ENCODE measurements at regions not wholly inside any gene's neighbourhood (a gene's known extent, or its start where the extent isn't known, plus 50 kb on each side); places are given as distances from the start of the nearest gene placed in this dataset.

DNA sequence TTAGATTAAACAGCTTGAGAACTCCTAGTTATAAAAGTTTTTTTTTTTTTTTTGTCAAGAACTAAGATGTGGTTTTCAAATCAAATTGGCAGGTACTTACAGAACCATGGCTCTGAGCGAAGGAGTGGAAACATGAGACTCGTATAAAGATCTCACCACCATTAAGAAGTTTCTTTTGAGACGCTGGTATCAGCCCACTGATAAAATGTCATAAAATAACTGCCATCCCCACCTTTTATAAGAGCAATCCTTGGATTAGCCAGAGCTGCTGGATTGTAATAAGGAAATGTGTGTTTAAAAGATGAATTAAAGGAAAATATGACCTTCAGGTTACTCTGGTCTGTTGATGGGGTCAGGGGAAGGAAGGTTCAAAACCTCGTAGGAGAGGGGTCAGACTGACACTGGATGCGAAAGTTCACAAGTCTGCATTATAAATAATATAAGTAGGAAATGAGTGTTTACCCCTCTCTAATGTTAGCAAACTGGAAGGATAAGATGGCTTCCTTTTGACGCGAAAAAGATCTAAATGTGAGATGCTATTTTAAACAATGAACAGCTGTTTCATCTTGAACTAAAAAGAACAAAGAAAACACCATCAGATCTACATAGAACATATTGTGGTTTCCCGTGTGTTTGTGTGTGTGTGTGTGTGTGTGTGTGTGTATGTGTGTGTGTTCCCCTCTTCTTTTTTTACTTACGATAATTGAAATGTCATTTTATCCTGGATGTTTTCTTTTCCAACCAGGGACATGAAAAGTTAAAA lies 386.8 kb upstream of the JAG1 start:
- H3K27ac Mint-ChIP-seq: no peak overlapping the region
- DNase-seq (ENCODE audit: low spot score): no peak
- no peaks in the 10 kb centered on the region for H3K9me3 Mint-ChIP-seq
- H3K4me3 Mint-ChIP-seq: no peak overlapping the region
- H3K4me1 Mint-ChIP-seq: peaks cover 6% of the 10 kb centered on the region
- ATAC-seq: no peak
- H3K36me3 Mint-ChIP-seq: no peaks in the 10 kb centered on the region
- CTCF ChIA-PET: interaction anchor here (1.2 kb wide), 1 partner anchor 211 kb away, joined by 3 read pairs; no protein-coding TSS in a partner anchor
- no peaks in the 10 kb centered on the region for H3K27me3 Mint-ChIP-seq (ENCODE audit: low read depth)
- TF ChIP-seq GRHL2 (CRISPR knock-in tag; IDR thresholded peaks at IDR 0.05; ENCODE audit: insufficient replicate concordance, severe bottlenecking) (no peak), ZNF138 (CRISPR knock-in tag; conservative IDR thresholded peaks at IDR 0.05) (no peak), SMAD3 (CRISPR knock-in tag; IDR thresholded peaks at IDR 0.05; ENCODE audit: borderline replicate concordance) (no peak), ZNF317 (CRISPR knock-in tag; IDR thresholded peaks at IDR 0.05; ENCODE audit: borderline replicate concordance, low read depth) (no peak), NR3C1 (CRISPR knock-in tag; conservative IDR thresholded peaks at IDR 0.05; ENCODE audit: low read depth) (no peak), ZNF219 (CRISPR knock-in tag; IDR thresholded peaks at IDR 0.05; ENCODE audit: borderline replicate concordance) (no peak), GABPB1 (CRISPR knock-in tag; IDR thresholded peaks at IDR 0.05) (no peak), ELF4 (CRISPR knock-in tag; IDR thresholded peaks at IDR 0.05; ENCODE audit: low read depth) (no peak), ZNF423 (CRISPR knock-in tag; IDR thresholded peaks at IDR 0.05) (no peak), SOX15 (CRISPR knock-in tag; IDR thresholded peaks at IDR 0.05) (no peak)
- TF ChIP-seq, protein P1, sequence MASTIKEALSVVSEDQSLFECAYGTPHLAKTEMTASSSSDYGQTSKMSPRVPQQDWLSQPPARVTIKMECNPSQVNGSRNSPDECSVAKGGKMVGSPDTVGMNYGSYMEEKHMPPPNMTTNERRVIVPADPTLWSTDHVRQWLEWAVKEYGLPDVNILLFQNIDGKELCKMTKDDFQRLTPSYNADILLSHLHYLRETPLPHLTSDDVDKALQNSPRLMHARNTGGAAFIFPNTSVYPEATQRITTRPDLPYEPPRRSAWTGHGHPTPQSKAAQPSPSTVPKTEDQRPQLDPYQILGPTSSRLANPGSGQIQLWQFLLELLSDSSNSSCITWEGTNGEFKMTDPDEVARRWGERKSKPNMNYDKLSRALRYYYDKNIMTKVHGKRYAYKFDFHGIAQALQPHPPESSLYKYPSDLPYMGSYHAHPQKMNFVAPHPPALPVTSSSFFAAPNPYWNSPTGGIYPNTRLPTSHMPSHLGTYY (CRISPR knock-in tag; IDR thresholded peaks at IDR 0.05): no peak
- TF ChIP-seq, protein P2, sequence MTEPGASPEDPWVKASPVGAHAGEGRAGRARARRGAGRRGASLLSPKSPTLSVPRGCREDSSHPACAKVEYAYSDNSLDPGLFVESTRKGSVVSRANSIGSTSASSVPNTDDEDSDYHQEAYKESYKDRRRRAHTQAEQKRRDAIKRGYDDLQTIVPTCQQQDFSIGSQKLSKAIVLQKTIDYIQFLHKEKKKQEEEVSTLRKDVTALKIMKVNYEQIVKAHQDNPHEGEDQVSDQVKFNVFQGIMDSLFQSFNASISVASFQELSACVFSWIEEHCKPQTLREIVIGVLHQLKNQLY (CRISPR knock-in tag; IDR thresholded peaks at IDR 0.05): no peak
- TF ChIP-seq, protein P3, sequence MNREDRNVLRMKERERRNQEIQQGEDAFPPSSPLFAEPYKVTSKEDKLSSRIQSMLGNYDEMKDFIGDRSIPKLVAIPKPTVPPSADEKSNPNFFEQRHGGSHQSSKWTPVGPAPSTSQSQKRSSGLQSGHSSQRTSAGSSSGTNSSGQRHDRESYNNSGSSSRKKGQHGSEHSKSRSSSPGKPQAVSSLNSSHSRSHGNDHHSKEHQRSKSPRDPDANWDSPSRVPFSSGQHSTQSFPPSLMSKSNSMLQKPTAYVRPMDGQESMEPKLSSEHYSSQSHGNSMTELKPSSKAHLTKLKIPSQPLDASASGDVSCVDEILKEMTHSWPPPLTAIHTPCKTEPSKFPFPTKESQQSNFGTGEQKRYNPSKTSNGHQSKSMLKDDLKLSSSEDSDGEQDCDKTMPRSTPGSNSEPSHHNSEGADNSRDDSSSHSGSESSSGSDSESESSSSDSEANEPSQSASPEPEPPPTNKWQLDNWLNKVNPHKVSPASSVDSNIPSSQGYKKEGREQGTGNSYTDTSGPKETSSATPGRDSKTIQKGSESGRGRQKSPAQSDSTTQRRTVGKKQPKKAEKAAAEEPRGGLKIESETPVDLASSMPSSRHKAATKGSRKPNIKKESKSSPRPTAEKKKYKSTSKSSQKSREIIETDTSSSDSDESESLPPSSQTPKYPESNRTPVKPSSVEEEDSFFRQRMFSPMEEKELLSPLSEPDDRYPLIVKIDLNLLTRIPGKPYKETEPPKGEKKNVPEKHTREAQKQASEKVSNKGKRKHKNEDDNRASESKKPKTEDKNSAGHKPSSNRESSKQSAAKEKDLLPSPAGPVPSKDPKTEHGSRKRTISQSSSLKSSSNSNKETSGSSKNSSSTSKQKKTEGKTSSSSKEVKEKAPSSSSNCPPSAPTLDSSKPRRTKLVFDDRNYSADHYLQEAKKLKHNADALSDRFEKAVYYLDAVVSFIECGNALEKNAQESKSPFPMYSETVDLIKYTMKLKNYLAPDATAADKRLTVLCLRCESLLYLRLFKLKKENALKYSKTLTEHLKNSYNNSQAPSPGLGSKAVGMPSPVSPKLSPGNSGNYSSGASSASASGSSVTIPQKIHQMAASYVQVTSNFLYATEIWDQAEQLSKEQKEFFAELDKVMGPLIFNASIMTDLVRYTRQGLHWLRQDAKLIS (CRISPR knock-in tag; IDR thresholded peaks at IDR 0.05; ENCODE audit: borderline replicate concordance): no peak
- TF ChIP-seq, protein P4, sequence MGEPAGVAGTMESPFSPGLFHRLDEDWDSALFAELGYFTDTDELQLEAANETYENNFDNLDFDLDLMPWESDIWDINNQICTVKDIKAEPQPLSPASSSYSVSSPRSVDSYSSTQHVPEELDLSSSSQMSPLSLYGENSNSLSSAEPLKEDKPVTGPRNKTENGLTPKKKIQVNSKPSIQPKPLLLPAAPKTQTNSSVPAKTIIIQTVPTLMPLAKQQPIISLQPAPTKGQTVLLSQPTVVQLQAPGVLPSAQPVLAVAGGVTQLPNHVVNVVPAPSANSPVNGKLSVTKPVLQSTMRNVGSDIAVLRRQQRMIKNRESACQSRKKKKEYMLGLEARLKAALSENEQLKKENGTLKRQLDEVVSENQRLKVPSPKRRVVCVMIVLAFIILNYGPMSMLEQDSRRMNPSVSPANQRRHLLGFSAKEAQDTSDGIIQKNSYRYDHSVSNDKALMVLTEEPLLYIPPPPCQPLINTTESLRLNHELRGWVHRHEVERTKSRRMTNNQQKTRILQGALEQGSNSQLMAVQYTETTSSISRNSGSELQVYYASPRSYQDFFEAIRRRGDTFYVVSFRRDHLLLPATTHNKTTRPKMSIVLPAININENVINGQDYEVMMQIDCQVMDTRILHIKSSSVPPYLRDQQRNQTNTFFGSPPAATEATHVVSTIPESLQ (CRISPR knock-in tag; IDR thresholded peaks at IDR 0.05): no peak
- POLR2A ChIA-PET: no interaction called here

DNA sequence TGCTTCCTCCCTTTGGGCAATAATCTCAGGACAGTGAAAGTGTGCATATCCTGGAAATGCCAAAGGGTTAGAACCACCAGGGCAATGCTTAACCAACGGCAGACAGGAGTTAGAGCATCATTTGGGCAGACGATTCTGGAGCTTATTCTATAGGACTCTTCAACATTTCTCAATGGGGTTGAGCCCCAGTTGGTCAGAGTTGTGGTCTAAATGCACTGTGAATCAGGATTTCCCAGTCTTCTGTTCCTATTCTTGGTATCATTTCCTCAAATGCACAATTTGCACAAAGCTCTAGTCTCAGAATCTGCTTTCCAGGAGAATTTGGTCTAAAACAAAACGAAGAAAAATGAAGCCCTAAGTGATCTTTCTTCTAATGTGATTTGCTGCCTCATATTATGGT lies 389.6 kb upstream of the JAG1 start:
- no peaks in the 10 kb centered on the region for H3K36me3 Mint-ChIP-seq
- DNase-seq (ENCODE audit: low spot score): no peak
- peaks cover 6% of the 10 kb centered on the region for H3K4me1 Mint-ChIP-seq
- no peak for ATAC-seq
- H3K27me3 Mint-ChIP-seq (ENCODE audit: low read depth): no peaks in the 10 kb centered on the region
- POLR2A ChIA-PET: no interaction called here
- no peak overlapping the region for H3K4me3 Mint-ChIP-seq
- CTCF ChIA-PET: no interaction called here
- no peaks in the 10 kb centered on the region for H3K9me3 Mint-ChIP-seq
- TF ChIP-seq JUN (CRISPR knock-in tag; IDR thresholded peaks at IDR 0.05) (no peak), CREM (CRISPR knock-in tag; IDR thresholded peaks at IDR 0.05) (no peak)
- TF ChIP-seq, protein P5, sequence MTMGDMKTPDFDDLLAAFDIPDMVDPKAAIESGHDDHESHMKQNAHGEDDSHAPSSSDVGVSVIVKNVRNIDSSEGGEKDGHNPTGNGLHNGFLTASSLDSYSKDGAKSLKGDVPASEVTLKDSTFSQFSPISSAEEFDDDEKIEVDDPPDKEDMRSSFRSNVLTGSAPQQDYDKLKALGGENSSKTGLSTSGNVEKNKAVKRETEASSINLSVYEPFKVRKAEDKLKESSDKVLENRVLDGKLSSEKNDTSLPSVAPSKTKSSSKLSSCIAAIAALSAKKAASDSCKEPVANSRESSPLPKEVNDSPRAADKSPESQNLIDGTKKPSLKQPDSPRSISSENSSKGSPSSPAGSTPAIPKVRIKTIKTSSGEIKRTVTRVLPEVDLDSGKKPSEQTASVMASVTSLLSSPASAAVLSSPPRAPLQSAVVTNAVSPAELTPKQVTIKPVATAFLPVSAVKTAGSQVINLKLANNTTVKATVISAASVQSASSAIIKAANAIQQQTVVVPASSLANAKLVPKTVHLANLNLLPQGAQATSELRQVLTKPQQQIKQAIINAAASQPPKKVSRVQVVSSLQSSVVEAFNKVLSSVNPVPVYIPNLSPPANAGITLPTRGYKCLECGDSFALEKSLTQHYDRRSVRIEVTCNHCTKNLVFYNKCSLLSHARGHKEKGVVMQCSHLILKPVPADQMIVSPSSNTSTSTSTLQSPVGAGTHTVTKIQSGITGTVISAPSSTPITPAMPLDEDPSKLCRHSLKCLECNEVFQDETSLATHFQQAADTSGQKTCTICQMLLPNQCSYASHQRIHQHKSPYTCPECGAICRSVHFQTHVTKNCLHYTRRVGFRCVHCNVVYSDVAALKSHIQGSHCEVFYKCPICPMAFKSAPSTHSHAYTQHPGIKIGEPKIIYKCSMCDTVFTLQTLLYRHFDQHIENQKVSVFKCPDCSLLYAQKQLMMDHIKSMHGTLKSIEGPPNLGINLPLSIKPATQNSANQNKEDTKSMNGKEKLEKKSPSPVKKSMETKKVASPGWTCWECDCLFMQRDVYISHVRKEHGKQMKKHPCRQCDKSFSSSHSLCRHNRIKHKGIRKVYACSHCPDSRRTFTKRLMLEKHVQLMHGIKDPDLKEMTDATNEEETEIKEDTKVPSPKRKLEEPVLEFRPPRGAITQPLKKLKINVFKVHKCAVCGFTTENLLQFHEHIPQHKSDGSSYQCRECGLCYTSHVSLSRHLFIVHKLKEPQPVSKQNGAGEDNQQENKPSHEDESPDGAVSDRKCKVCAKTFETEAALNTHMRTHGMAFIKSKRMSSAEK (CRISPR knock-in tag; IDR thresholded peaks at IDR 0.05; ENCODE audit: borderline replicate concordance): no peak
- no peak overlapping the region for H3K27ac Mint-ChIP-seq
